Stimulated activated naive CD8-positive, alpha-beta T cell treated with anti-CD3 and anti-CD28 coated beads, Interleukin-15, amount 100 ng/mL, for 72 hours (primary cell): ENCODE measurements at regions not wholly inside any gene's neighbourhood (a gene's known extent, or its start where the extent isn't known, plus 50 kb on each side); places are given as distances from the start of the nearest gene placed in this dataset.
A peak's percentile ranks its signal among the peaks of the same experiment; 100 is the strongest.
"Not testable (repeated sequence)": the region's sequence is repeated elsewhere in the genome, so short reads cannot be mapped to it uniquely, and the experiment has no call there.

ENCODE experiments used
- ATAC-seq: fragments of 150-1000 bp; cut with Tn5 transposase; 2 replicates; pipeline ENCODE4 v1.10.0; 2021; ENCODE audit warnings: mild to moderate bottlenecking, moderate library complexity
- DNase-seq, 2 donors: peaks; one replicate each; pipeline ENCODE4 v3.0.0; 2021 to 2022
- H3K27ac Mint-ChIP-seq, 2 donors: one replicate each; pipeline ENCODE4 v1.8.0; 2022; ENCODE audit warnings: mild to moderate bottlenecking in 2 of 2, mixed read lengths in 2 of 2, moderate library complexity in 2 of 2
- H3K27me3 Mint-ChIP-seq: one replicate; pipeline ENCODE4 v1.8.0; 2022; ENCODE audit warnings: mixed read lengths
- H3K4me1 Mint-ChIP-seq: one replicate; pipeline ENCODE4 v1.8.0; 2022; ENCODE audit warnings: mild to moderate bottlenecking, mixed read lengths
- H3K4me3 Mint-ChIP-seq, 2 donors: one replicate each; pipeline ENCODE4 v1.8.0; 2022; ENCODE audit warnings: mild to moderate bottlenecking in 2 of 2, mixed read lengths in 2 of 2, moderate library complexity in 1 of 2
- H3K9me3 Mint-ChIP-seq, 2 donors: one replicate each; pipeline ENCODE4 v1.8.0; 2022; ENCODE audit warnings: mixed read lengths in 2 of 2

DNA sequence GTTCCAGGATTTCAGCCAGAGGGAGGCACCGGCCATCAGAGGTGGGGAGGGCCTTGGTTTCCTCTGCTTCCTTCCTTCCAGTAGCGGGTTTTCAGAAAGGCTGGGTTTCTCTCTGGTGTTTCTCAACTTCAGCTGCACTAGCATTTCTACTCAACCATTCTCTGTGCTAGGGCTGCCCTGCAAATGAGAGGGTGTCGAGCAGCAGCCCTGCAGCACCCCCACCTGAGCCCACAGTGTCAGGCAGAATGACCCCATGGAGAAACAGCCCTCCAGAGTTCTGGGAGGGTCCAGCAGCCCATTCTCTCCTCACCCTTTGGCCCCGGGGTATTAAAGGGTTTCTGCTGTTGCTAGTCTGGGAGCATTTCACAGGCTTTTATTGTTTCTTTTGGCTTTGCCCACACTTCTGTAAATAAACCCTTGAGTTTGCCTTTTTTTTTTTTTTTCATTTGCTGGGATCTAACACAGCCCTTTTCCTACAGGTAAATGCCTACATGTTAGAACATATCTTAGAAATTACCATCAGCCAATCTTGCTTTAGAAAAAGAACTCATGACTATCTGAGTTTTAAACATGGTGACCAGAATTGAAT, 151.5 kb upstream of the VIPR2 start:
- DNase-seq = no peak
- peak overlapping the region in 1 of 2 donors; percentile 62 for H3K27ac Mint-ChIP-seq
- peaks cover 3 to 7% of the 10 kb centered on the region in 2 donors for H3K9me3 Mint-ChIP-seq
- no peaks in the 10 kb centered on the region for H3K4me1 Mint-ChIP-seq
- no peak overlapping the region for H3K4me3 Mint-ChIP-seq
- peaks cover 25% of the 10 kb centered on the region for H3K27me3 Mint-ChIP-seq
- ATAC-seq = no peak

DNA sequence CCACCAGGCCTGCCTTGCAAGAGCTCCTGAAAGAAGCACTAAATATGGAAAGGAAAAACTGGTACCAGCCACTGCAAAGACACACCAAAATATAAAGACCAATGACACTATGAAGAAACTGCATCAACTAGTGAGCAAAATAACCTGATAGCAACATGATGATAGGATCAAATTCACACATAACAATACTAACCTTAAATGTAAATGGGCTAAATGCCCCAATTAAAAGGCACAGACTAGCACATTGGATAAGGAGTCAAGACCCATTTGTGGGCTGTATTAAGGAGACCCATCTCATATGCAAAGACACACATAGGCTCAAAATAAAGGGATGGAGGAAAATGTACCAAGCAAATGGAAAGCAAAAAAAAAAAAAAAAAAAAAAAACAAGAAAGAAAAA, 141.8 kb upstream of the VIPR2 start:
- not testable (repeated sequence) for H3K4me3 Mint-ChIP-seq, ATAC-seq, H3K4me1 Mint-ChIP-seq

DNA sequence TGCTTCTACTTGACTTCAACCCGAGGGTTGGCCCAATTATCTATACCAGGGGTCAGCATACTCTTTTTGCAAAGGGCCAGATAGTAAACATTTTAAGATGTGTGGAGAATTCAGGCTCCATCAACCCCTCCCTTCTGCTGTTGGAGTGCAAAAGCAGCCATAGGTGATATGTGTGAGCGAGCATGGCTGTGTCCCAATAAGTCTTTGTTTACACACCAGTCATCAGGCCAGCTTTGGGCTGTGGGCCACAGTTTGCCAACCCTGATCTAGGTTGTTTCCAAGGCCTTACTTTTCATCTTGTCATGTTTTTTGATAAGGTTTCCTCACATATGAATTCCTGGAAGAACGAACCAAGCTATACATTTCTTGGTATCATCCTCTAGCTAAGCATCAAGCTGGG, 136.9 kb upstream of the VIPR2 start:
- H3K27me3 Mint-ChIP-seq = peaks cover 38% of the 10 kb centered on the region
- DNase-seq (no peak), ATAC-seq (no peak)
- H3K9me3 Mint-ChIP-seq = peaks cover 7 to 28% of the 10 kb centered on the region in 2 donors
- no peak overlapping the region for H3K4me3 Mint-ChIP-seq
- H3K27ac Mint-ChIP-seq = no peak overlapping the region
- no peaks in the 10 kb centered on the region for H3K4me1 Mint-ChIP-seq

More for the DNA sequence above, 141.8 kb upstream of the VIPR2 start:
- not testable (repeated sequence) for DNase-seq, H3K27ac Mint-ChIP-seq
- H3K27me3 Mint-ChIP-seq = peaks cover 47% of the 10 kb centered on the region
- H3K9me3 Mint-ChIP-seq = peaks cover 24 to 28% of the 10 kb centered on the region in 2 donors

DNA sequence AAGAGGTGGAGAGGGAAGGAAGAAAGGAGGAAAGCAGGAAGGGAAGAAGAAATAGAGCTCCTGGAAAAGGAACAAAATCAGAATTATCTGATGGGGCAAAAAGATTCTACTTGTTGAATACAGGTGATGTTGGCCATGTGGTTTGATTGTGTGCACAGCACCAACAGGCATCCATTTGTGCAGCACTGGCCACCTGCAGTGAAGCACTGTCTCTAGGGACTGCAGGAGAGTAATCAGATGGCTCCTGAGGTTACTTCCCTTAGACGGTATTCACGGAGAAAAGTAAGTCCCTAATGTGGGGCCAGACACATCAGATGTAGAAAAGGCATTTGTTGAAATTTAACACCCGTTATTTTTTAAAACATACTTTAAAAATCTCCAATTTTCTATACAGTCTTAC, 135.3 kb upstream of the VIPR2 start:
- Mint-ChIP-seq H3K4me3 (no peak overlapping the region), H3K27ac (no peak overlapping the region), H3K4me1 (no peaks in the 10 kb centered on the region), H3K27me3 (peaks cover 35% of the 10 kb centered on the region), H3K9me3 (peaks cover 13 to 25% of the 10 kb centered on the region in 2 donors)
- ATAC-seq (no peak), DNase-seq (no peak)

DNA sequence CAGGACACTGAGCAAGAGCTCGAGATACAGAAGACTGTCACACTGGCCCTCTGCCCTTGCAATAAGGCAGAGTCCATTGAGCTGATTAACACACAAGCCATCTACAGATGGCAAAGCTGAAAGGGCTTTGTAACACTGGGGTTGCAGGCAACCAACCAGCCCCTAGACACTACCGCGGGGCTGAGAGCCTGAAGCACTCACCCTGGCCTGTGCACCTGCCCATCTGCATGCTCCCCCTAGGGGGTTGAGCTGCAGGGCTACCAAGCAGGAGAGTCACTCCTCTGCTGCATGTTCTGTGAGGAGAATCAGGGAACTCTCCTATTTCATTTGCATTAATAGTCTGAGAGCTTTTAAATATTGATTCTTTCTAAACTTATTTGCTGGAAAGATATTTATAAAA, 128.1 kb upstream of the VIPR2 start:
- Mint-ChIP-seq H3K27me3 (peaks cover 24% of the 10 kb centered on the region), H3K9me3 (peaks cover 28 to 58% of the 10 kb centered on the region in 2 donors), H3K4me1 (no peaks in the 10 kb centered on the region), H3K4me3 (no peak overlapping the region), H3K27ac (no peak overlapping the region)
- no peak for ATAC-seq
- no peak for DNase-seq

DNA sequence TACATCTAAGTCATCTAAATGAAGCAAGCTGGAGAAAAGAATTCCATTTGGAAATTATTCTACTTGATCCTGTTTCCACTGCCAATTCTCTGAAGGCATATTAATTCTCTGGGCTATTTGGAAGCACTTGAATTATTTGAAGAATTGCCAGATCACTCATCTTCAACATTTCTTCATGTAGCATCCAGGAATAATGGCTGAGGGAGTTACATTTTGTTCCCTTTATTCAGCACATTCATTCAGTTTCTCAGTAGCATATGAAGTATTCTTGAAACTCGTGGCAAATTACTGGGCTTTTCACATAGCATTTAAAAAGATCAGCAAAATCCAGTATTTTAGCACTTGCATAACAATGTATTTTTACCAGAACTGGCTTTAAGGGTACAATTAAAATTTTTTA, 127.1 kb upstream of the VIPR2 start:
- Mint-ChIP-seq H3K27me3 (peaks cover 17% of the 10 kb centered on the region), H3K4me3 (no peak overlapping the region), H3K9me3 (peaks cover 28 to 48% of the 10 kb centered on the region in 2 donors), H3K27ac (no peak overlapping the region), H3K4me1 (no peaks in the 10 kb centered on the region)
- ATAC-seq = no peak
- DNase-seq = no peak

DNA sequence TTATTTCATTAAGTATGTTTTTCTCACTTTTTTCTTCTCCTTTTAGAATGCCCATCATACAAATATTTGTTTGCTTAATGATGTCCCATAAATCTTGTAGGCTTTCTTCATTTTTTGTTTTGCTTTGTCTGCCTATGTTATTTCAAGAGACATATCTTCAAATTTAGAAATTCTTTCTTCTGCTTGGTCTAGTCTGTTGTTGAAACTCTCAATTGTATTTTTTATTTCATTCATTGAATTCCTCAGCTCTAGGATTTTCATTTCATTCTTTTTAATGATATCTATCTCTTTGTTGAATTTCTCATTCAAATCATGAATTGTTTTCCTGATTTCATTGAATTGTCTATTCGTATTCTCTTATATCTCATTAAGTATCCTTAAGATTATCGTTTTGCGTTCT, 125.1 kb upstream of the VIPR2 start:
- ATAC-seq (no peak), DNase-seq (no peak)

DNA sequence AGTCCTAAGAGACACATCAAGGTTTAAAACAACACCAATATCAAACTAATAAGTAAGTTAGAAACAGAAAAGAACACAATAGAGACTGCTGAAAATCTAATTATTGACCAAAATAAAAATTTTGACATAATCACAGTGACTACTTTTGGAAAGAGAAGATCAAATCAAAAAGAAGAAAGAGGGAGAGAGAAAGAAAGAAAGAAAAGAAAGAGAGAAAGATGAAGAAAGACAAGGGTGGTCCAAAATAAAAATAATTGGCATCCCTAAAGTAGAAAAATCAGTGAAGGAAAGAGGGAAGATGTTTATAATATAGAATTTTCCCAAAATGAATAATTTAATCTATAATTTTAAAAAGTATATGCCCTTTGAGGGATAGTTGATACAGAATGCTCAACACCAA, 118.8 kb upstream of the VIPR2 start:
- no peak for ATAC-seq
- Mint-ChIP-seq H3K4me1 (no peaks in the 10 kb centered on the region), H3K9me3 (peaks cover 19 to 20% of the 10 kb centered on the region in 2 donors), H3K4me3 (no peak overlapping the region), H3K27me3 (peaks cover 18% of the 10 kb centered on the region), H3K27ac (no peak overlapping the region)
- DNase-seq = no peak

More for the DNA sequence above, 125.1 kb upstream of the VIPR2 start:
- H3K27ac Mint-ChIP-seq = no peak overlapping the region
- no peak overlapping the region for H3K4me3 Mint-ChIP-seq
- H3K27me3 Mint-ChIP-seq = peaks cover 7% of the 10 kb centered on the region
- no peaks in the 10 kb centered on the region for H3K4me1 Mint-ChIP-seq
- H3K9me3 Mint-ChIP-seq = peaks cover 16 to 35% of the 10 kb centered on the region in 2 donors

DNA sequence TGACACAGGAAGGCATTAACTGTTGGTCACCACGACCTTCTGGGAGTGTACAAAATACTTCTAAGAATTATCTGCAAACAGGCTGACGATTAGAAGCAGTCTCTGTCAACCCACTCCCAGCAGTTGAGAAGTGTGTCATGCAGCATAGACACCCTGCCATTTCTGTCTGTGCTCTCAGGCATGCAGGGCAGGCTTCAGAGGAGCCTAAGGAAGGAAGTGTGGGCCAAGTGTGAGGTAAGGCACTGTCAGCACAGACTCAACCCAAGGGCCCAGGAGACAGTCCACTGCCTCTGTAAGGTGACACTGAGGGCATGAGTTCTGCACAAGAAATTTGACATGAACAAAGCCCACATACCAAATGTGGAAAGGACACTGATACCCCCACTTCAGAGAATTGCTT, 109.0 kb upstream of the VIPR2 start:
- peaks cover 43% of the 10 kb centered on the region for H3K27me3 Mint-ChIP-seq
- no peaks in the 10 kb centered on the region for H3K9me3 Mint-ChIP-seq
- H3K4me1 Mint-ChIP-seq = no peaks in the 10 kb centered on the region
- DNase-seq (no peak), ATAC-seq (no peak)
- no peak overlapping the region for H3K27ac Mint-ChIP-seq
- H3K4me3 Mint-ChIP-seq = no peak overlapping the region

DNA sequence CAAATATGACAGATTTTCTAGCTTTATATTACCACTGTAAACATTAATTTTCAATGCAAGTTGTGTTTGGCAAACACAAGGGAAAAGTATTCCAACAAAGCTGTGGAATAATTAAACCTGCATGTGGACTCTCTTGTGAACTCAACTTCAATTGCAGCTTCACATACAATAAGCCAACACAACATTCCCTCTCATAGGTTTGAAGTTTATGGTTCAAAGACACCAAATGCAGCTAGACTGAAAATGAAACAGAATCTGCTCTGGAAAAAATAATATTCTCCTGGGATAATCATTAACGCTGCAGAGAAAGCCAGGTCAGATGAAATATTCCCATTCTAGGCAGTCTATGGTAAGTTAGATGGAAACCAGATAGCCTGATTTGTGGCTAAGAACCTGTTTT, 105.8 kb upstream of the VIPR2 start:
- no peak overlapping the region for H3K27ac Mint-ChIP-seq
- ATAC-seq (no peak), DNase-seq (no peak)
- H3K4me3 Mint-ChIP-seq = no peak overlapping the region
- no peaks in the 10 kb centered on the region for H3K9me3 Mint-ChIP-seq
- peaks cover 45% of the 10 kb centered on the region for H3K27me3 Mint-ChIP-seq
- no peaks in the 10 kb centered on the region for H3K4me1 Mint-ChIP-seq

DNA sequence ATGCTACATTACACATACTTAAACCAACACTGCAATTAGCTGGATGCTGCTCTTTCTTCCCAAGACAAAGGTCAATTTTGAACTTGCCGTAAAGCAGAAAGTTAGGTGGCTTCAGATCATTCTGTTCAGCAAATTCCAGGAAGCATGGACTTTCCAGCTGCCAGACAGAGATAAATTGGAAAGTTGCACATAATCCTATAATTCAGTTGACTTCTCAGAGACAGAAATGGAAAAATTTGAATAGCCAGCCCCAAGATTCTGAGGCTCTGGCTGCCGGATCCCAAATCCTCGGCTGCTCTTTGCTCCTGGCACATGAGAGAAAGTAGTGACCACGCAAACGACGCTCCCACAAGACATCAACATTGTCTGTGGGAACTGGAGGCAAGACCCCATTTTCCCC, 105.0 kb upstream of the VIPR2 start:
- no peaks in the 10 kb centered on the region for H3K4me1 Mint-ChIP-seq
- H3K27me3 Mint-ChIP-seq = peaks cover 39% of the 10 kb centered on the region
- no peak overlapping the region for H3K27ac Mint-ChIP-seq

DNA sequence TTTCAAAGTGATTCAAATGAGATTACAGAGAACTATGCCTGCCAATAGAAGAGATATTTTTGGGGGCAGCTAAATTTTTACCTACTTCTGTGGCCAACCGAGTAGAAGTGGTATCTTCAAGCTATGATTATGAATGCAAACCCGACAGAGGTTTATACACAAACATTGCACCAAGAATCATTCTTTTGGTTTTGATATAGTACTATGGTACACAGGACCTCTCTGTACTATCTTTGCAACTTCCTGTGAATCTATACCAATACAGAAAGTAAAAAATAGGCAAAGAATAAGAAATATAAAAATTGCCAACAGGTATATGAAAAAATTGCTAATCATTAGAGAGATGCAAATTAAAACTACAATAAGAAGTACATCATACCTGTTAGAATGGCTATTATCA, 103.2 kb upstream of the VIPR2 start:
- ATAC-seq (no peak), DNase-seq (no peak)
- no peak overlapping the region for H3K27ac Mint-ChIP-seq
- H3K4me3 Mint-ChIP-seq = no peak overlapping the region
- H3K27me3 Mint-ChIP-seq = peaks cover 27% of the 10 kb centered on the region
- H3K9me3 Mint-ChIP-seq = no peaks in the 10 kb centered on the region
- H3K4me1 Mint-ChIP-seq = no peaks in the 10 kb centered on the region

More for the DNA sequence above, 105.0 kb upstream of the VIPR2 start:
- ATAC-seq = no peak
- Mint-ChIP-seq H3K4me3 (no peak overlapping the region), H3K9me3 (no peaks in the 10 kb centered on the region)
- DNase-seq = no peak

DNA sequence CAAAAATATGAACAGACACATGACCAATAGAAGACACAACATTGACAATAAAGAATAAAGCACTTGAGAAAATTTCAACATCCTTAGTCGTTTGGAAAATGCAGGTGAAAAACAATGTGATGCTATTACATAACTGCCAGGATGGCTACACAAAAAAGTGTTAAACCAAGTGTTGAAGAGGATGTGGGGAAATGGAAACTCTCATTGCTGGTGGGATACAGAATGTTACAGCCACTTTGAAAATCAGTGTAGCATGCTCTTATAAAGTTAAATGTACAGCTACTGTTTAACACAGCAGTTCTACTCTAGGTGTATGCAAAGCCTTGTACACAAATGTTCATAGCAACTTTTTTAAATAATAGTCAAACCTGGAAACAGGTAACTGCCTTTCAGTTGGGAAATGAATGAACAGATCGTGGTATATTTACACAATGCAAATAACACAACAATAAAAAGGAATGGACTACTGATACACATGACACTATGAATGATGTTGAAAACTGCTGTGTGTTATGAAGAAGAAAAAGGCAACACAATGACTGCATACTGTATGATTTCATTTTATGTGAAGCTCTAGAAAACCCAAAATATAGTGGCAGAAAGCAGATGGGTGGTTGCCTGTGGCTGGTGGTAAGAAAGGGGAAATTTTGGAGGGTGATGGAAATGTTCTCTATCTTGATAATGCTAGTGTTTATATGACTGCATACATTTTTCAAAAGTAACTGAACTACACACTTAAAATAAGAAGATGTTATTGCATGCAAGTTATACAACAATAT, 102.2 kb upstream of the VIPR2 start:
- no peak for DNase-seq
- no peak overlapping the region for H3K27ac Mint-ChIP-seq
- H3K4me3 Mint-ChIP-seq = no peak overlapping the region
- ATAC-seq = peak; percentile 49
- no peaks in the 10 kb centered on the region for H3K9me3 Mint-ChIP-seq
- H3K4me1 Mint-ChIP-seq = no peaks in the 10 kb centered on the region
- peaks cover 17% of the 10 kb centered on the region for H3K27me3 Mint-ChIP-seq

DNA sequence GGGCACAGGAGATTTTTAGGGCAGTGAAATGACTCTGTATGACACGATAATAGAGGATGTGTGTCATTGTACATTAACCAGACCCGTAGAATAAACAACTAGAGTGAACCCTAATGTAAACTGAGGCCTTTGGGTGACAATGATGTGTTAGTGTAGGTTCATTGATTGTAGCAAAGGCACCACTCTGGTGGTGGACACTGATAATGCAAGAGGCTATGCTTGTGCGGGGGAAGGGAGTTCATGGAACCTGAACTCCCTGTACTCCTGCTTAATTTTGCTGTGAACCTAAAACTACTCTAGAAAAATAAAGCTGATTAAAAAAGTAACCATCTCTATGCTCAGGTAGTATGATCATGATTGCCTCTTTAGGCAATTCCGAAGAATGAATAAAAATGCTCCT, 96.3 kb upstream of the VIPR2 start:
- Mint-ChIP-seq H3K27ac (no peak overlapping the region), H3K9me3 (no peaks in the 10 kb centered on the region), H3K27me3 (peaks cover 44% of the 10 kb centered on the region), H3K4me3 (no peak overlapping the region), H3K4me1 (no peaks in the 10 kb centered on the region)
- DNase-seq (no peak), ATAC-seq (no peak)

DNA sequence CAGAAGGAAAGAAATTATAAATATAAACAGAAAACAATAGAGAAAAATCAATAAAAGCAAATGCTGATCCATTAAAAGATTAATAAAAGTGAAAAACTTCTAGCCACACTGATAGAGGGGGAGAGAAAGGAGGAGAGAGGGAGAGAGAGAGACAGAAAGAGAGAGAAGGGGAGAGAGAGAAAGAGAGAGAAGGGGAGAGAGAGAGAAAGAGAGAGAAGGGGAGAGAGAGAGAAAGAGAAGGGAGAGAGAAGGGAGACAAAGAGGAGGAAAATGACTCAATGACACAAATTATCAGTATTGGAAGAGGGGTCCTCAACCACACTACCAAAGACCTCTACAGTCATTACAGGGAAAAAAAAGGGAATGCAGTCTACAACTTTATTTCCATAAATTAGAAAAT, 94.4 kb upstream of the VIPR2 start:
- no peak overlapping the region for H3K4me3 Mint-ChIP-seq
- H3K27ac Mint-ChIP-seq = no peak overlapping the region
- peaks cover 42% of the 10 kb centered on the region for H3K27me3 Mint-ChIP-seq
- no peaks in the 10 kb centered on the region for H3K9me3 Mint-ChIP-seq
- DNase-seq = no peak
- no peak for ATAC-seq
- no peaks in the 10 kb centered on the region for H3K4me1 Mint-ChIP-seq

DNA sequence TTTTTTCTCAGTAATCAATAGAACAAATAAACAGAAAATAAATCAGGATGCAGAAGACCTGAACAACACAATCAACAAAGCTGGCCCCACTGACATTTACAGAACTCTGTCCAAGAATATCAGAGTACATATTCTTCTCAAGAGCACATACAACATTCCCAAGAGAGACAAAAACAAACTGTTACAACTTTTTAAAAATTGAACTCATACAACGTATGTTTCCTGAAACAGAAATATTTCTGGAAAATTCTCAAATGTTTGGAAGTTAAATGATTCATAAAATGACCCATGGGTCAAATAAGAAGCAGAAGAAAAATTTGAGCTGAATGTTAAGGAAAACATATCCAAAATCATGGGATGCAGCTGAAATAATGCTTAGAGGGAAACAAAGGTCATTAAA, 93.9 kb upstream of the VIPR2 start:
- Mint-ChIP-seq H3K9me3 (no peaks in the 10 kb centered on the region), H3K4me1 (no peaks in the 10 kb centered on the region), H3K27ac (no peak overlapping the region), H3K4me3 (no peak overlapping the region), H3K27me3 (peaks cover 42% of the 10 kb centered on the region)
- DNase-seq = no peak
- no peak for ATAC-seq
